H9 (cell line): ENCODE measurements at regions not wholly inside any gene's neighbourhood (a gene's known extent, or its start where the extent isn't known, plus 50 kb on each side); places are given as distances from the start of the nearest gene placed in this dataset.

Experiments used
- DNase-seq: peaks from one replicate; pipeline ENCODE4 v3.0.0-alpha.2; 2017
- H2AFZ ChIP-seq: one replicate; pipeline ENCODE4 v1.6.1; 2013; ENCODE audit warnings: mild to moderate bottlenecking, low read length, control low read depth, moderate library complexity
- H2AK5ac ChIP-seq: 2 replicates; pipeline ENCODE4 v1.6.1; 2013; ENCODE audit warnings: low read length, control low read depth, mixed read lengths; ENCODE audit not compliant: insufficient read length
- H2BK120ac ChIP-seq: one replicate; pipeline ENCODE4 v1.6.1; 2013; ENCODE audit warnings: low read depth, mild to moderate bottlenecking, low read length, control low read depth, inconsistent platforms; ENCODE audit not compliant: poor library complexity, severe bottlenecking
- H2BK12ac ChIP-seq: 2 replicates; pipeline ENCODE4 v1.6.1; 2013; ENCODE audit warnings: low read length, control low read depth, mixed read lengths, low read depth; ENCODE audit not compliant: insufficient read length
- H2BK15ac ChIP-seq: 2 replicates; pipeline ENCODE4 v1.6.1; 2013; ENCODE audit warnings: low read depth, low read length, control low read depth
- H2BK20ac ChIP-seq: one replicate; pipeline ENCODE4 v1.6.1; 2013; ENCODE audit warnings: low read depth, mild to moderate bottlenecking, low read length, control low read depth, inconsistent platforms; ENCODE audit not compliant: poor library complexity, severe bottlenecking
- H2BK5ac ChIP-seq: 2 replicates; pipeline ENCODE4 v1.6.1; 2013; ENCODE audit warnings: low read length, control low read depth, mixed read lengths; ENCODE audit not compliant: insufficient read length
- H3K14ac ChIP-seq: 2 replicates; pipeline ENCODE4 v1.6.1; 2013; ENCODE audit warnings: low read length, control low read depth; ENCODE audit not compliant: insufficient read depth
- H3K18ac ChIP-seq: 2 replicates; pipeline ENCODE4 v1.6.1; 2013; ENCODE audit warnings: low read depth, mild to moderate bottlenecking, mixed read lengths, low read length, control low read depth; ENCODE audit not compliant: insufficient read length
- H3K23ac ChIP-seq: 2 replicates; pipeline ENCODE4 v1.6.1; 2013; ENCODE audit warnings: low read length, control low read depth, mixed read lengths, low read depth; ENCODE audit not compliant: insufficient read length
- H3K23me2 ChIP-seq: 2 replicates; pipeline ENCODE4 v1.6.1; 2013; ENCODE audit warnings: low read depth, mild to moderate bottlenecking, mixed read lengths, low read length, control low read depth; ENCODE audit not compliant: insufficient read length, poor library complexity, severe bottlenecking
- H3K27ac ChIP-seq: 2 replicates; pipeline ENCODE4 v1.5.1; 2013; ENCODE audit warnings: low read length, control low read depth, mixed read lengths, low read depth; ENCODE audit not compliant: insufficient read length
- H3K27me3 ChIP-seq: 2 replicates; pipeline ENCODE4 v1.6.1; 2013; ENCODE audit warnings: low read length, control low read depth, inconsistent platforms; ENCODE audit not compliant: insufficient read depth
- H3K4ac ChIP-seq: 2 replicates; pipeline ENCODE4 v1.6.1; 2013; ENCODE audit warnings: low read depth, mild to moderate bottlenecking, control low read depth, inconsistent platforms, low read length, moderate library complexity
- H3K4me1 ChIP-seq: 2 replicates; pipeline ENCODE4 v1.6.1; 2013; ENCODE audit warnings: low read length, control low read depth, inconsistent platforms; ENCODE audit not compliant: insufficient read depth
- H3K4me2 ChIP-seq: 2 replicates; pipeline ENCODE4 v1.6.1; 2013; ENCODE audit warnings: low read length, control low read depth, mixed read lengths; ENCODE audit not compliant: insufficient read length, insufficient read depth
- H3K56ac ChIP-seq: 2 replicates; pipeline ENCODE4 v1.6.1; 2013; ENCODE audit warnings: low read depth, mild to moderate bottlenecking, mixed read lengths, low read length, control low read depth; ENCODE audit not compliant: insufficient read length
- H3K79me1 ChIP-seq: 2 replicates; pipeline ENCODE4 v1.6.1; 2013; ENCODE audit warnings: low read depth, mild to moderate bottlenecking, moderate library complexity, low read length, control low read depth, inconsistent platforms; ENCODE audit not compliant: insufficient read depth, poor library complexity, severe bottlenecking
- H3K79me2 ChIP-seq: 2 replicates; pipeline ENCODE4 v1.6.1; 2013; ENCODE audit warnings: low read length, control low read depth, inconsistent platforms; ENCODE audit not compliant: insufficient read depth
- H3K9ac ChIP-seq: 2 replicates; pipeline ENCODE4 v1.6.1; 2013; ENCODE audit warnings: low read length, control low read depth, mixed read lengths; ENCODE audit not compliant: insufficient read length; ENCODE audit errors: extremely low read depth
- H3K9me3 ChIP-seq: one replicate; pipeline ENCODE4 v1.6.1; 2013; ENCODE audit warnings: low read depth, low read length, inconsistent platforms; ENCODE audit not compliant: control insufficient read depth
- H3T11ph ChIP-seq: one replicate; pipeline ENCODE4 v1.6.1; 2013; ENCODE audit warnings: mild to moderate bottlenecking, low read length, control low read depth, inconsistent platforms
- H4K20me1 ChIP-seq: one replicate; pipeline ENCODE4 v1.6.1; 2013; ENCODE audit not compliant: control insufficient read depth, insufficient read length, insufficient read depth
- H4K5ac ChIP-seq: 2 replicates; pipeline ENCODE4 v1.6.1; 2013; ENCODE audit warnings: low read depth, mild to moderate bottlenecking, mixed read lengths, low read length, control low read depth; ENCODE audit not compliant: insufficient read length
- H4K8ac ChIP-seq: replicated peaks from 2 replicates; pipeline ENCODE4 v1.6.1; 2013; ENCODE audit warnings: low read length, control low read depth, mixed read lengths, low read depth; ENCODE audit not compliant: insufficient read length
- H4K91ac ChIP-seq: 2 replicates; pipeline ENCODE4 v1.6.1; 2013; ENCODE audit warnings: low read depth, mild to moderate bottlenecking, moderate library complexity, mixed read lengths, low read length, control low read depth; ENCODE audit not compliant: insufficient read length
- H3K27ac Mint-ChIP-seq, 3 experiments: 2 replicates in 2 of 3; 3 replicates in 1 of 3; pipeline ENCODE4 v1.8.0; 2020 to 2021; ENCODE audit warnings: mixed read lengths in 3 of 3, mild to moderate bottlenecking in 1 of 3, moderate library complexity in 1 of 3
- H3K27me3 Mint-ChIP-seq: 2 replicates; pipeline ENCODE4 v1.8.0; 2021; ENCODE audit warnings: low read depth, mild to moderate bottlenecking, moderate library complexity, mixed read lengths
- H3K36me3 Mint-ChIP-seq, 3 experiments: 2 replicates in 2 of 3; 3 replicates in 1 of 3; pipeline ENCODE4 v1.8.0; 2020 to 2021; ENCODE audit warnings: low read depth in 3 of 3, mixed read lengths in 3 of 3; ENCODE audit not compliant: insufficient read depth in 1 of 3
- H3K4me1 Mint-ChIP-seq, 2 experiments: 2 replicates each; pipeline ENCODE4 v1.8.0; 2020; ENCODE audit warnings: mixed read lengths in 2 of 2
- H3K4me3 Mint-ChIP-seq, 2 experiments: 2 replicates in 1 of 2; 3 replicates in 1 of 2; pipeline ENCODE4 v1.8.0; 2020 to 2021; ENCODE audit warnings: mild to moderate bottlenecking in 2 of 2, mixed read lengths in 2 of 2, moderate library complexity in 1 of 2
- H3K9me3 Mint-ChIP-seq, 2 experiments: 2 replicates in 1 of 2; 3 replicates in 1 of 2; pipeline ENCODE4 v1.8.0; 2020; ENCODE audit warnings: mild to moderate bottlenecking in 2 of 2, mixed read lengths in 2 of 2, moderate library complexity in 1 of 2
- WGBS: extraction: QIAGEN DNeasy Blood & Tissue Kit; methylation state at CpG from one replicate; pipeline ENCODE4 v1.1.7; 2013; ENCODE audit warnings: missing lambda C conversion rate, low lambda C conversion rate, mixed read lengths; ENCODE audit not compliant: insufficient read length; ENCODE audit errors: extremely low coverage; 5-methylcytosine and 5-hydroxymethylcytosine counted together
- TF ChIP-seq, protein P1 (sequence below): fragments of 200-600 bp; sonication (generic); conservative IDR thresholded peaks from 3 replicates; pipeline ENCODE4 v1.8.0; 2021; ENCODE audit warnings: antibody characterized with exemption, mild to moderate bottlenecking

GRCh38 chr10:114718374-114718773, 60.3 kb upstream of the ABLIM1 start:
- TF ChIP-seq, protein P1, sequence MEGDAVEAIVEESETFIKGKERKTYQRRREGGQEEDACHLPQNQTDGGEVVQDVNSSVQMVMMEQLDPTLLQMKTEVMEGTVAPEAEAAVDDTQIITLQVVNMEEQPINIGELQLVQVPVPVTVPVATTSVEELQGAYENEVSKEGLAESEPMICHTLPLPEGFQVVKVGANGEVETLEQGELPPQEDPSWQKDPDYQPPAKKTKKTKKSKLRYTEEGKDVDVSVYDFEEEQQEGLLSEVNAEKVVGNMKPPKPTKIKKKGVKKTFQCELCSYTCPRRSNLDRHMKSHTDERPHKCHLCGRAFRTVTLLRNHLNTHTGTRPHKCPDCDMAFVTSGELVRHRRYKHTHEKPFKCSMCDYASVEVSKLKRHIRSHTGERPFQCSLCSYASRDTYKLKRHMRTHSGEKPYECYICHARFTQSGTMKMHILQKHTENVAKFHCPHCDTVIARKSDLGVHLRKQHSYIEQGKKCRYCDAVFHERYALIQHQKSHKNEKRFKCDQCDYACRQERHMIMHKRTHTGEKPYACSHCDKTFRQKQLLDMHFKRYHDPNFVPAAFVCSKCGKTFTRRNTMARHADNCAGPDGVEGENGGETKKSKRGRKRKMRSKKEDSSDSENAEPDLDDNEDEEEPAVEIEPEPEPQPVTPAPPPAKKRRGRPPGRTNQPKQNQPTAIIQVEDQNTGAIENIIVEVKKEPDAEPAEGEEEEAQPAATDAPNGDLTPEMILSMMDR, result no peak
- Mint-ChIP-seq H3K27me3 (no peaks in the 10 kb centered on the region), H3K4me3 (no peak overlapping the region), H3K27ac (no peak overlapping the region), H3K36me3 (no peaks in the 10 kb centered on the region), H3K9me3 (no peaks in the 10 kb centered on the region), H3K4me1 (peaks cover 19 to 24% of the 10 kb centered on the region in 2 experiments)
- no peak overlapping the region for H2BK5ac ChIP-seq
- no peaks in the 10 kb centered on the region for H3K27me3 ChIP-seq
- H2BK15ac ChIP-seq, result no peak overlapping the region
- H3K18ac ChIP-seq, result no peak overlapping the region
- no peak overlapping the region for H2AK5ac ChIP-seq
- H3T11ph ChIP-seq, result no peak overlapping the region
- H3K9me3 ChIP-seq, result no peaks in the 10 kb centered on the region
- H3K56ac ChIP-seq, result no peak overlapping the region
- DNase-seq, result no peak
- no peak overlapping the region for H4K91ac ChIP-seq
- no peak overlapping the region for H2AFZ ChIP-seq
- peaks cover 2% of the 10 kb centered on the region; the same call in 1 of the 2 replicates for H3K4me1 ChIP-seq
- no peak overlapping the region for H3K23ac ChIP-seq
- no peak overlapping the region for H2BK12ac ChIP-seq
- no peaks in the 10 kb centered on the region for H4K20me1 ChIP-seq
- no peak overlapping the region for H4K5ac ChIP-seq
- H3K79me2 ChIP-seq, result no peaks in the 10 kb centered on the region
- no peak overlapping the region for H3K9ac ChIP-seq
- H2BK20ac ChIP-seq, result no peak overlapping the region
- no peak overlapping the region for H4K8ac ChIP-seq
- no peak overlapping the region for H2BK120ac ChIP-seq
- no peak overlapping the region for H3K27ac ChIP-seq
- H3K14ac ChIP-seq, result no peak overlapping the region
- WGBS, result 100% methylated on average over 1 of the region's 3 CpGs
- H3K4ac ChIP-seq, result no peak overlapping the region
- no peaks in the 10 kb centered on the region for H3K79me1 ChIP-seq
- no peaks in the 10 kb centered on the region for H3K23me2 ChIP-seq
- no peak overlapping the region for H3K4me2 ChIP-seq
